ENCODE measurements at regions not wholly inside any gene's neighbourhood (a gene's known extent, or its start where the extent isn't known, plus 50 kb on each side); places are given as distances from the start of the nearest gene placed in this dataset.
A peak's percentile ranks its signal among the peaks of the same experiment; 100 is the strongest.

- peak; percentile 21 for DNase-seq (ENCODE audit: low read depth)
Observed at GRCh38 chr6:132937466-132937906, 123.1 kb downstream of the RPS12 start.

GRCh38 chr6:132948889-132949288 is 134.5 kb downstream of the RPS12 start:
- no peak for DNase-seq (ENCODE audit: low read depth)

GRCh38 chr6:132950566-132950965 is 136.2 kb downstream of the RPS12 start:
- DNase-seq (ENCODE audit: low read depth), result no peak

- no peak for DNase-seq (ENCODE audit: low read depth)
Observed at GRCh38 chr6:132952031-132952867, 137.9 kb downstream of the RPS12 start.

GRCh38 chr6:132952986-132953385 is 138.6 kb downstream of the RPS12 start:
- DNase-seq (ENCODE audit: low read depth), result no peak

GRCh38 chr6:132954222-132954621 is 139.9 kb downstream of the RPS12 start:
- no peak for DNase-seq (ENCODE audit: low read depth)

GRCh38 chr6:132954936-132955335 is 140.6 kb downstream of the RPS12 start:
- no peak for DNase-seq (ENCODE audit: low read depth)

GRCh38 chr6:132959639-132960326 is 145.4 kb downstream of the RPS12 start:
- DNase-seq (ENCODE audit: low read depth), result no peak

GRCh38 chr6:132960720-132961119 is 146.4 kb downstream of the RPS12 start:
- no peak for DNase-seq (ENCODE audit: low read depth)

GRCh38 chr6:132961122-132961521 is 146.8 kb downstream of the RPS12 start:
- peak; percentile 42 for DNase-seq (ENCODE audit: low read depth)

GRCh38 chr6:132961610-132962009 is 147.2 kb downstream of the RPS12 start:
- no peak for DNase-seq (ENCODE audit: low read depth)

- DNase-seq (ENCODE audit: low read depth), result peak; percentile 40
Observed at GRCh38 chr6:132962936-132963868, 148.8 kb downstream of the RPS12 start.

GRCh38 chr6:132964101-132964867 is 149.9 kb downstream of the RPS12 start:
- DNase-seq (ENCODE audit: low read depth), result peak; percentile 20

- peak; percentile 18 for DNase-seq (ENCODE audit: low read depth)
Observed at GRCh38 chr6:132964868-132965382, 150.6 kb downstream of the RPS12 start.

- DNase-seq (ENCODE audit: low read depth), result no peak
Observed at GRCh38 chr6:132967871-132968270, 153.5 kb downstream of the RPS12 start.

GRCh38 chr6:132968419-132968950 is 154.1 kb downstream of the RPS12 start:
- DNase-seq (ENCODE audit: low read depth), result no peak

GRCh38 chr6:132969196-132969595 is 154.8 kb downstream of the RPS12 start:
- no peak for DNase-seq (ENCODE audit: low read depth)

GRCh38 chr6:132971676-132972075 is 157.3 kb downstream of the RPS12 start:
- no peak for DNase-seq (ENCODE audit: low read depth)

- no peak for DNase-seq (ENCODE audit: low read depth)
Observed at GRCh38 chr6:132972254-132972653, 157.9 kb downstream of the RPS12 start.

GRCh38 chr6:132972971-132973370 is 158.6 kb downstream of the RPS12 start:
- no peak for DNase-seq (ENCODE audit: low read depth)

GRCh38 chr6:132973514-132973993 is 159.2 kb downstream of the RPS12 start:
- DNase-seq (ENCODE audit: low read depth), result no peak
